ENCODE measurements at regions not wholly inside any gene's neighbourhood (a gene's known extent, or its start where the extent isn't known, plus 50 kb on each side); places are given as distances from the start of the nearest gene placed in this dataset.
"Not testable (repeated sequence)": the region's sequence is repeated elsewhere in the genome, so short reads cannot be mapped to it uniquely, and the experiment has no call there.

DNA sequence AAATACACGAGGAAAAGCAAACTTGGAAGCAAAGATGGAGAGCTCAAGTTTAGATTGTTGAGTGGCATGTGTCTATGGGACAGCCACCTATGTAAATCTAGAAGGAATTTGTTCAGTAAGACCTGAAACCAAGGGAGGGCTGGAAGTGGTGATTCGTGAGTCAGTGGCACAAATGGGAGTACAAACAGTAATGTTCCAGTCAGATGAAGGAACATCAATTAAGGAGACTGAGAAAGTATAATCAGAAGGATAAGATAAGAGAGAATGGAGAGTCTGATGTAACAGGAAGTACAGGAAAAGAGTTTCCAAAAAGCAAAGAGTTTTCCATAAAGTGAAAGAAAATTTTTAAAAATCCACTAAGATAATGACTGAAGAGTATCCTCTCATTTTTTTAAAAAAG lies 544.2 kb downstream of the KIF20B start:
- no peak for DNase-seq (ENCODE audit: insufficient read length, low spot score)
- FAIRE-seq: no peak
- TF ChIP-seq POLR2A (IDR thresholded peaks at IDR 0.05; ENCODE audit: low read depth, low read length): no peak

DNA sequence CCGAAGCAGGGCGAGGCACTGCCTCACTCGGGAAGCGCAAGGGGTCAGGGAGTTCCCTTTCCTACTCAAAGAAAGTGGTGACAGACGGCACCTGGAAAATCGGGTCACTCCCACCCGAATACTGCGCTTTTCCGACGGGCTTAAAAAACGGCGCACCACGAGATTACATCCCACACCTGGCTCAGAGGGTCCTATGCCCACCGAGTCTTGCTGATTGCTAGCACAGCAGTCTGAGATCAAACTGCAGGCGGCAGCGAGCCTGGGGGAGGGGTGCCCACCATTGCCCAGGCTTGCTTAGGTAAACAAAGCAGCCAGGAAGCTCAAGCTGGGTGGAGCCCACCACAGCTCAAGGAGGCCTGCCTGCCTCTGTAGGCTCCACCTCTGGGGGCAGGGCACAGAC lies 549.4 kb downstream of the KIF20B start:
- DNase-seq (ENCODE audit: insufficient read length, low spot score); FAIRE-seq: not testable (repeated sequence)

DNA sequence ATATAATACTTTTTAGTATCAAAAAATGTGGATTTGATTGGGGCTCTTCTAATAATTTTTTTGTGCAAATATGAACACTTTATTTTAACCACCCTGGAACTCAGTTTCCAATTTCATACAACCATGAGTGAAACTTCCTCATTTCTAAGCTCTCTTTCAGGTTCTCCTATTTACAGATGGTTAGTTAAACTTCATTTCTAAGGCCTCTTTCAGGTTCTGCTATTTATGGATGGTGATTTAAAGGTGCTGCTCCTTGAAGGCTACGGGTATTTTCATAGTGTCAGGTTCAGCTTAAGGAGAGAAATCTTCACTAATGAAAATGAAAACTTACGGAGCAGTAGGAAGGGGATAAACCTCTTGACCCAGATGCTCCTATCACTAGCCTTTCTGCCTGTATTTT lies 568.3 kb downstream of the KIF20B start:
- DNase-seq (ENCODE audit: insufficient read length, low spot score): no peak
- no peak for TF ChIP-seq POLR2A (IDR thresholded peaks at IDR 0.05; ENCODE audit: low read depth, low read length)
- FAIRE-seq: no peak

GRCh38 chr10:90274721-90275468 lies 573.5 kb downstream of the KIF20B start:
- DNase-seq (ENCODE audit: insufficient read length, low spot score) (no peak), FAIRE-seq (no peak)
- no peak for TF ChIP-seq POLR2A (IDR thresholded peaks at IDR 0.05; ENCODE audit: low read depth, low read length)

DNA sequence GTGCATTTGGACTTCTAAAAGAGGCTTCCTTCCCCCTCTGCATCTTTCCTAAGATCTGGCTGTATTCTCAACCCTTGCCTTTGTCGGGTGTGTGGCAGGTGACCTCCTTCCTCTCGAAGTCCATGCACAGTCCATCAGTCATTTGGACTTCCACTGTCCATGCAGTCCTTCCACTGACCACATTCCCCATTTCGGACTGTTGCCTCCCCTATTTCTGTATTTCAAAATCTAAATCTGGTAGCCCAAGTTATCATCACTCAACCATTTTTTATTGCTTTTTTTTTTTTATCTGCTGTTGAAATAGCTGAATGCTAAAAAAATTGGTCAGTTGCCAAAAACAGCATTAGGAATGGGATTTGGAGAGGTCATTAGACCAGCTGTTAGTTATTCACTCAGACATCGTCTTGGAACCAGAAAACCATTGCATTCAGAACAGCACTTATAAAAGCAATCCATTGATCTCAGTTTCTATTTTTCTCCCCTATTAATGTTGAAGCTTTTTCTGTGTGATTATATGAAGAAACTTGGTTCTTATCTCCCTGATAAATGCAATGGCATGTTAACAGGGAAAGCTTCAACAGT lies 575.6 kb downstream of the KIF20B start:
- FAIRE-seq (no peak), DNase-seq (ENCODE audit: insufficient read length, low spot score) (no peak)
- TF ChIP-seq POLR2A (IDR thresholded peaks at IDR 0.05; ENCODE audit: low read depth, low read length): no peak

DNA sequence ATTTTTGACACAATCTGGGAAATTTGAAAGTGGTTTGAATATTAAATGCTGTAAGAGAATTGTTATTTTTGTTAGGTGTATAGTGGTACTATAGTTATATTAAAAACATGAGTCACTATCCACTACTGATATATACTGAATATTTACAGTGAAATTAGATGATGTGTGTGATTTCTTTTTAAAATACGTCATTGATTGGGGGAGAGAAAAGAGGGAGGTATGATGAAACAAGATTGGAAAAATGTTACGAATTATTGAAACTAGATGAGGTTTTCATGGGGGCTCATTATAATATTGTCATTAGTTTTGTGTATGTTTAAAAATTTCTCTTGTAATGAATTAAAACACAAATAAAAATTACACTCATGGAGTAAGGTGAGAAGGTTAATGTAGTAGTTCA lies 571.4 kb downstream of the HTR7 start:
- DNase-seq (ENCODE audit: insufficient read length, low spot score): no peak
- TF ChIP-seq POLR2A (IDR thresholded peaks at IDR 0.05; ENCODE audit: low read depth, low read length): no peak
- FAIRE-seq: no peak

DNA sequence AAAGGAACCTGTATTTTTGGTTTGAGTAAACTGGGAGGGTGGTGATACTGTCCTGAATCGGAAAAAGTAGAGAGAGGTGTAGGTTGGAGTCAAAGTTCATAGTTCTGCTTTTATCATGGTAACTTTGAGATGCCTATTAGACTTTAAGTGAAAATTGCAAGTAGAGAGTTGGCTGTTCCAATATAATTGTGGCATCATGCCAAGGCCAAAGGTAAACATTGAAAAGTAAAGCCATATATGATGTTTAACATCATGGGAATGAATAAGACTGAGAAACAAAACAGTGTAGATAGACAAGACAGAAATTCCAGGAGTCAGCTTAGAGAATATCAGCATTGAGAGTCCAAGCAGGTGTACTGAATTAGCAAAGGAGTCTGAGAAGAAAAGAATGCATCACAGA lies 570.9 kb downstream of the HTR7 start:
- no peak for TF ChIP-seq POLR2A (IDR thresholded peaks at IDR 0.05; ENCODE audit: low read depth, low read length)

DNA sequence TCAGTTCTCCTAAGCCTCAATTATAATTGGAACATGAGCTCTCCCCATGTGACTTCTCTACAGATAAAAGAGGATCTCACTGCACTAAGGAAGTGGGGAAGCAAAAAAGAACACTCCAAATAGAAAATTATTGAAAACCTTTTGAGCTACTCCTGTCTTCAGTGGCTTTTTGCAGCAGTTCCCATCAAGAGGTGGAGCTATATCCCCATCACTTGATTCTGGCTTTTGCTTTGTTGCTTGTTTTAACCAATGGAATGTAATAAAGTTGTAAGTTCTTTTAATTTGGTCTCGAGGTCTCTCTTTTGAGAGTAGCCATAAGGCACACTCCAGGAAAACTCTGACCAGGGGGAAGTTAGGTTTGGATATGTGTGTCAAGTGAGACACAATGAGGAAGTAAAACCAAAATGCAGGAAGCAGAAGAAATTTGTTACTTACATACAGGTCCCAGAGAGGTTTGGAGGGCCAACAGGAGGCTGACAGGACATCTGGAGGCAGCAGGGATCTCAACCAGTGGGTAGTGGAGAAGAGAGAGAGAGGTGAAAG lies 569.4 kb downstream of the HTR7 start:
- FAIRE-seq (no peak), DNase-seq (ENCODE audit: insufficient read length, low spot score) (no peak)
- no peak for TF ChIP-seq POLR2A (IDR thresholded peaks at IDR 0.05; ENCODE audit: low read depth, low read length)

More for the DNA sequence above, 570.9 kb downstream of the HTR7 start:
- DNase-seq (ENCODE audit: insufficient read length, low spot score) (no peak), FAIRE-seq (no peak)

- TF ChIP-seq POLR2A (IDR thresholded peaks at IDR 0.05; ENCODE audit: low read depth, low read length): no peak
- FAIRE-seq (no peak), DNase-seq (ENCODE audit: insufficient read length, low spot score) (no peak)
These were observed 568.8 kb downstream of the HTR7 start for GRCh38 chr10:90289037-90289436.

- no peak for TF ChIP-seq POLR2A (IDR thresholded peaks at IDR 0.05; ENCODE audit: low read depth, low read length)
- DNase-seq (ENCODE audit: insufficient read length, low spot score) (no peak), FAIRE-seq (no peak)
These were observed 564.2 kb downstream of the HTR7 start for GRCh38 chr10:90293616-90294015.

DNA sequence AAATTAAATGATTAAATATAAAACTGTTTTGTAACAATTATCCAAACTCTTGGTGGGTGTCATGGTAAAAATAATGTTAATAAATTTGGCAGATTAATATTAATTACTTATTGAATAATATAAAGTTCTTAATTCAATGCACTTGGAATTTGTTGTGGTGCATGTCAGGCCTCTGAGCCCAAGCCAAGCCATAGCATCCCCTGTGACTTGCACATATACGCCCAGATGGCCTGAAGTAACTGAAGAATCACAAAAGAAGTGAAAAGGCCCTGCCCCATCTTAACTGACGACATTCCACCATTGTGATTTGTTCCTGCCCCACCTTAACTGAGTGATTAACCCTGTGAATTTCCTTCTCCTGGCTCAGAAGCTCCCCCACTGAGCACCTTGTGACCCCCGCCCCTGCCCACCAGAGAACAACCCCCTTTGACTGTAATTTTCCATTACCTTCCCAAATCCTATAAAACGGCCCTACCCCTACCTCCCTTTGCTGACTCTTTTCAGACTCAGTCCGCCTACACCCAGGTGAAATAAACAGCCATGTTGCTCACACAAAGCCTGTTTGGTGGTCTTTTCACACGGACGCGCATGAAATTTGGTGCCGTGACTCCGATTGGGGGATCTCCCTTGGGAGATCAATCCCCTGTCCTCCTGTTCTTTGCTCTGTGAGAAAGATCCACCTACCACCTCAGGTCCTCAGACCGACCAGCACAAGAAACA lies 562.9 kb downstream of the HTR7 start:
- not testable (repeated sequence) for FAIRE-seq; DNase-seq (ENCODE audit: insufficient read length, low spot score)

GRCh38 chr10:90302031-90302430 lies 555.8 kb downstream of the HTR7 start:
- DNase-seq (ENCODE audit: insufficient read length, low spot score); FAIRE-seq: not testable (repeated sequence)

DNA sequence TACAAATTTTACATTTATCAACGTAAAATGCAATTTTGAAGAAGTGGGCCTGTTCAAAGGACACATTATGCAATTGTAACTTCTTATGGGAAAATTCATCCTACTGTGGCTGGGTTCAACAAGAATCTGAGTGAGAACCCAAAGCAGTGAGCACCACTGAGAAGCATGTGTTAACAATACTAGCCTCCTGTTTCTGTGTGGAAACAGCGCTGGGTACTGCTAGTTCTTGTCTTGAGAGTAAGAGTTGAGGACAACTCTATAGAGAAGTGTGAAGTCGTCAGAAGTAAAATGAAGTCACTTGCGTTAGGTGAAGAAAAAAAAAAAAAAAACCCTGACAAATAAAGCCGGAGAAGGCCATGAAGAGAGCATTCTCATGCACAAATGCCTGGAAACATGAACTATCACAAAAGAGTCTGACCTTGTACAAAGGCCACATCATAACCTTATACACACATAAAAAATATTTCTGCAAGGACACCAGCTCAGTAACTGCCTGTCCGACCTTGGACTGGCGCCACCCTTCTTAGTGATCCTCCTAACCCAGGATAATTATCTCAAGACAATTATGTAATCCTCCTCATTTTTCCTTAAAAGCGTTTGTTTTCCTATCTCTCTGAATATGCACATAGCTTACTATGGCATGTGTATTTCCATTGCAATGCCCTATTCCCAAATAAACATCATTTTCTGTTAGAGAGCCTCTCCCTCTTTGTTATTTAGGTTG lies 554.9 kb downstream of the HTR7 start:
- no peak for TF ChIP-seq POLR2A (IDR thresholded peaks at IDR 0.05; ENCODE audit: low read depth, low read length)
- FAIRE-seq (no peak), DNase-seq (ENCODE audit: insufficient read length, low spot score) (no peak)

GRCh38 chr10:90304533-90304932 lies 553.3 kb downstream of the HTR7 start:
- no peak for TF ChIP-seq POLR2A (IDR thresholded peaks at IDR 0.05; ENCODE audit: low read depth, low read length)
- DNase-seq (ENCODE audit: insufficient read length, low spot score) (no peak), FAIRE-seq (no peak)
